Activated B cell treated with CpG ODN at 0.5 μM for 24 hours (primary cell): ENCODE measurements at regions not wholly inside any gene's neighbourhood (a gene's known extent, or its start where the extent isn't known, plus 50 kb on each side); places are given as distances from the start of the nearest gene placed in this dataset.

Source experiments
- ATAC-seq: fragments of 200-7000 bp; cut with Tn5 transposase; one replicate; pipeline ENCODE4 v1.10.0; 2021; ENCODE audit warnings: low read depth, mild to moderate bottlenecking, moderate library complexity
- CTCF ChIA-PET: fragments of 350-600 bp; sonication (Branson Sonifier 250); formaldehyde crosslinking; loops from one replicate; lab custom pipeline; 2021; ENCODE audit warnings: antibody characterized with exemption; lab: Charles Lee
- POLR2A ChIA-PET: fragments of 350-600 bp; sonication (Branson Sonifier 250); formaldehyde crosslinking; loops from one replicate; lab custom pipeline; 2021; ENCODE audit warnings: antibody characterized with exemption; lab: Charles Lee
- DNase-seq: peaks from one replicate; pipeline ENCODE4 v3.0.0; 2022
- H3K27ac Mint-ChIP-seq: one replicate; pipeline ENCODE4 v1.8.0; 2020; ENCODE audit warnings: mixed read lengths
- H3K27me3 Mint-ChIP-seq: one replicate; pipeline ENCODE4 v1.8.0; 2021; ENCODE audit warnings: mixed read lengths
- H3K36me3 Mint-ChIP-seq: one replicate; pipeline ENCODE4 v1.8.0; 2021; ENCODE audit warnings: low read depth, mixed read lengths
- H3K4me1 Mint-ChIP-seq: one replicate; pipeline ENCODE4 v1.8.0; 2021; ENCODE audit warnings: mixed read lengths
- H3K4me3 Mint-ChIP-seq: one replicate; pipeline ENCODE4 v1.8.0; 2020; ENCODE audit warnings: mild to moderate bottlenecking, mixed read lengths
- H3K9me3 Mint-ChIP-seq: one replicate; pipeline ENCODE4 v1.8.0; 2020; ENCODE audit warnings: mixed read lengths
- intact Hi-C: fragments of 100-400 bp; cut with micrococcal nuclease; formaldehyde crosslinking; loops from one replicate; pipeline ENCODE4 v1.15.1; 2024
- TF ChIP-seq, protein P1 (sequence below): fragments of 200-600 bp; IDR thresholded peaks from one replicate; pipeline ENCODE4 v1.8.0; 2022; ENCODE audit warnings: antibody characterized with exemption, mild to moderate bottlenecking

DNA sequence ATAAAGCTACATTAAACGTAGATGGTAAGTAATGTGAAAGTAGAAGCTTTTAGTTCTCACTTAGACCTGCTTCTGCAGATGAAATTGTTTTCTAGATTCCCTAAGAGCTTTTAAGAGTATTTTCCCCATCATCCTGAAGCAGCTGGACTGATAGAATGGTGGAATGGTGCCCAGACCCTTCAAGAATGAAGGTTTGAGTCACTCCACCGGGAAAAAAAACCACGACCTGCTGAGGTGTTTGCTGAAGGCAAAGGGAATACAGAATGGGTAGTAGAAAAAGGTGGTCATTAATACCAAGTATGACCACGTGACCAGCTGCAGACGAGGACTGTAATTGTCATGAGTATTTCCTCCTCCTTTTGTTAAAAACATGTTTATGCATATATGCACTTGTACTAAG is 79.2 kb upstream of the PTPRZ1 start:
- Mint-ChIP-seq H3K4me3 (no peak overlapping the region), H3K36me3 (no peaks in the 10 kb centered on the region), H3K4me1 (no peaks in the 10 kb centered on the region), H3K9me3 (peaks cover 4% of the 10 kb centered on the region), H3K27me3 (peaks cover 1% of the 10 kb centered on the region), H3K27ac (no peak overlapping the region)
- TF ChIP-seq, protein P1, sequence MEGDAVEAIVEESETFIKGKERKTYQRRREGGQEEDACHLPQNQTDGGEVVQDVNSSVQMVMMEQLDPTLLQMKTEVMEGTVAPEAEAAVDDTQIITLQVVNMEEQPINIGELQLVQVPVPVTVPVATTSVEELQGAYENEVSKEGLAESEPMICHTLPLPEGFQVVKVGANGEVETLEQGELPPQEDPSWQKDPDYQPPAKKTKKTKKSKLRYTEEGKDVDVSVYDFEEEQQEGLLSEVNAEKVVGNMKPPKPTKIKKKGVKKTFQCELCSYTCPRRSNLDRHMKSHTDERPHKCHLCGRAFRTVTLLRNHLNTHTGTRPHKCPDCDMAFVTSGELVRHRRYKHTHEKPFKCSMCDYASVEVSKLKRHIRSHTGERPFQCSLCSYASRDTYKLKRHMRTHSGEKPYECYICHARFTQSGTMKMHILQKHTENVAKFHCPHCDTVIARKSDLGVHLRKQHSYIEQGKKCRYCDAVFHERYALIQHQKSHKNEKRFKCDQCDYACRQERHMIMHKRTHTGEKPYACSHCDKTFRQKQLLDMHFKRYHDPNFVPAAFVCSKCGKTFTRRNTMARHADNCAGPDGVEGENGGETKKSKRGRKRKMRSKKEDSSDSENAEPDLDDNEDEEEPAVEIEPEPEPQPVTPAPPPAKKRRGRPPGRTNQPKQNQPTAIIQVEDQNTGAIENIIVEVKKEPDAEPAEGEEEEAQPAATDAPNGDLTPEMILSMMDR: no peak
- intact Hi-C loops: no loop called here
- CTCF ChIA-PET: no interaction called here
- DNase-seq (no peak), ATAC-seq (no peak)
- POLR2A ChIA-PET: no interaction called here

DNA sequence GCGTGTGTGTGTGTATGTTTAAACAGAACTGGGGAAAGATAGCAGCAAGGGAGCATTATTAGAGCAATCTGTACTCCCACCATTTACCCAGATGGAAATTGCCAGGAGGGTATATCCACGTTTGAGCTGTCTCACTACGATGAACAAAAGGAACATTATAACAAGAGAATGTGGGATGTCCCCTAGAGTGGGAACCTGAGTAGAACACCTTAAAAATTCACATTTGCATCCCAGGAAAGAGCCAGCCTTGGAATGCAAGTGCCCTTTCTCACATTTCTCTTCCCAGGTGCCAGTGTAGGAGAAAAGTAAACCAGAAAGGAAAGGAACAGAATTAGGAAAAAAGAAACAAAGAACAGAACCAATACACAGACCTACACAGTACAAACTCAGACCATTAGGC is 95.3 kb upstream of the PTPRZ1 start:
- TF ChIP-seq, protein P1: no peak
- DNase-seq: no peak
- Mint-ChIP-seq H3K36me3 (no peaks in the 10 kb centered on the region), H3K4me1 (no peaks in the 10 kb centered on the region), H3K27me3 (no peaks in the 10 kb centered on the region), H3K9me3 (no peaks in the 10 kb centered on the region), H3K4me3 (no peak overlapping the region), H3K27ac (no peak overlapping the region)
- ChIA-PET CTCF (no interaction called here), POLR2A (no interaction called here)
- intact Hi-C loops: no loop called here
- no peak for ATAC-seq

DNA sequence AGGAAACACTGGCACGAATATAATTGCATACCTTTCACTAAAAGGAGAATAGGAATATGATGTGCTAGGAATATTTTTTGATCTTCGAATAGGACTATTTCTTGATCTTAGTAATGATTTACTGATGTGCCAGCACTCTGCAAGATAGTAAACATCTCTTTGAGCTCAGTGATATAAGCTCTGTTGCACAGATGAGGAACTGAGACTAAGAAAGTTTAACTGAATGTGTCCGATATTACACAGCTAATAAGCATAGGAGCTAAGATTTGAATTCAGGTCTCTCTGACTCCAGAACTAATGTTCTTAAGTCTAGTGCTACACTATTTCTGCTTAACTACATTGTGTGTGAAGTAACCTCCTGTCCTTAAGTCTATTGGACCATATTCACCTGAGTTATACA is 98.4 kb upstream of the PTPRZ1 start:
- DNase-seq (no peak), ATAC-seq (no peak)
- CTCF ChIA-PET: no interaction called here
- no peaks in the 10 kb centered on the region for H3K4me1 Mint-ChIP-seq
- H3K36me3 Mint-ChIP-seq: no peaks in the 10 kb centered on the region
- no peak overlapping the region for H3K27ac Mint-ChIP-seq
- no peaks in the 10 kb centered on the region for H3K27me3 Mint-ChIP-seq
- no peaks in the 10 kb centered on the region for H3K9me3 Mint-ChIP-seq
- TF ChIP-seq, protein P1: no peak
- no peak overlapping the region for H3K4me3 Mint-ChIP-seq
- POLR2A ChIA-PET: no interaction called here
- intact Hi-C loops: no loop called here

DNA sequence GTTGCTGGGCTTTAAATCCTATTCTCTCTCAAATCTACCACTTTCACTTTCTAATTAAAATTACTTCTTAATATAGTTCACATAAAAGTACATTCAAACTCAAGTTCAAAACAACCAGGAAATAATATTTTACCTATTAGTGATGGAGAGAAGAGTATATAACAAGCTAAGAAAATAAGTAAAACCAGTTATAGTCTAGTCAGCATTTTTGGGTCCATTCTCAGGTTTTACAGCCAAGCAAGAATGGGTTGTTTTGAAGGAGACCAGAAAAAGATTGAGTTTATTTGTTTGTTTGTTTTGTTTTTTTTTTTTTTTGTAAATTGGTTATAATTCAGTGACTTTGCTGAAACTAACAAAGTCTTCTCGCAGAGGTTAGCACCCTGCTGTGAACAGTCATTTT is 106.3 kb upstream of the PTPRZ1 start:
- CTCF ChIA-PET: no interaction called here

DNA sequence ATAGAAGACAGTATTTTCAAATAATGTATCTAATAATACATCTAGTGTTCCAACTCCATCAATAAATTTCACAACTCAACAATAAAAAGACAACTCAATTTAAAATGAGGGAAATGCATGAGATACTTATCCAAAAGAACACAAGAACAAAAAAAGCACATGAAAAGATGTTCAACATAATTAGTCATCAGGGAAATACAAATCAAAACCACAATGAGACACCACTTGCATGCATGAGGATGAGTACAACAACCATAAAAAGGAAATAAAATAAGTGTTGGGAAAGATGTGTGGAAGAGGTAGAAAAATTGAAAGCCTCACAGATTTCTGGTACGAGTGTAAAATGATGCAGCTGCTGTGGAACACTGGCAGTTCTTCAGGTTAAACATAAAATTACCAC is 111.6 kb upstream of the PTPRZ1 start:
- DNase-seq (no peak), ATAC-seq (no peak)
- no peaks in the 10 kb centered on the region for H3K36me3 Mint-ChIP-seq
- H3K4me3 Mint-ChIP-seq: no peak overlapping the region
- intact Hi-C loops: no loop called here
- H3K4me1 Mint-ChIP-seq: no peaks in the 10 kb centered on the region
- POLR2A ChIA-PET: no interaction called here
- TF ChIP-seq, protein P1: no peak
- CTCF ChIA-PET: no interaction called here
- H3K9me3 Mint-ChIP-seq: peaks cover 3% of the 10 kb centered on the region
- H3K27me3 Mint-ChIP-seq: no peaks in the 10 kb centered on the region
- H3K27ac Mint-ChIP-seq: no peak overlapping the region

More for the DNA sequence above, 106.3 kb upstream of the PTPRZ1 start:
- Mint-ChIP-seq H3K27ac (no peak overlapping the region), H3K4me1 (no peaks in the 10 kb centered on the region), H3K36me3 (no peaks in the 10 kb centered on the region), H3K9me3 (peaks cover 3% of the 10 kb centered on the region), H3K4me3 (no peak overlapping the region), H3K27me3 (no peaks in the 10 kb centered on the region)
- DNase-seq (no peak), ATAC-seq (no peak)
- intact Hi-C loops: no loop called here
- POLR2A ChIA-PET: no interaction called here
- TF ChIP-seq, protein P1: no peak
